A673 (cell line): ENCODE measurements at regions not wholly inside any gene's neighbourhood (a gene's known extent, or its start where the extent isn't known, plus 50 kb on each side); places are given as distances from the start of the nearest gene placed in this dataset.

ENCODE experiments used
- BruUV-seq: library from RNA; stranded (reverse); fragments of 400-500 nt; replicated peaks from 2 replicates; lab custom pipeline; 2021; lab: Mats Ljungman, UMichigan
- CTCF ChIA-PET: fragments of 300-600 bp; sonication (Branson Sonifier 250); formaldehyde crosslinking; loops from one replicate; lab custom pipeline; 2022; ENCODE audit warnings: antibody characterized with exemption; lab: Charles Lee
- POLR2A ChIA-PET: fragments of 300-600 bp; sonication (Branson Sonifier 250); formaldehyde crosslinking; loops from one replicate; lab custom pipeline; 2022; ENCODE audit warnings: antibody characterized with exemption; ENCODE audit not compliant: low non-redundant PET; lab: Charles Lee
- DNase-seq: peaks from one replicate; pipeline ENCODE4 v3.0.0-alpha.2; 2015; ENCODE audit warnings: low spot score
- H3K27ac ChIP-seq: fragments of 200-600 bp; sonication (generic); 2 replicates; pipeline ENCODE4 v1.5.1; 2016; ENCODE audit warnings: mixed run types, low read depth, mild to moderate bottlenecking, mixed read lengths, antibody characterized with exemption, low read length; ENCODE audit not compliant: poor library complexity, severe bottlenecking
- H3K27me3 ChIP-seq: fragments of 200-600 bp; sonication (generic); replicated peaks from 2 replicates; pipeline ENCODE4 v1.6.1; 2017; ENCODE audit warnings: mixed run types, low read depth, mild to moderate bottlenecking, mixed read lengths, antibody characterized with exemption, low read length; ENCODE audit not compliant: insufficient read depth, poor library complexity
- H3K36me3 ChIP-seq: fragments of 200-600 bp; sonication (generic); 2 replicates; pipeline ENCODE4 v1.6.1; 2016; ENCODE audit warnings: mixed run types, mild to moderate bottlenecking, mixed read lengths, antibody characterized with exemption, low read length; ENCODE audit not compliant: insufficient read depth, poor library complexity, severe bottlenecking
- H3K4me1 ChIP-seq: fragments of 200-600 bp; sonication (generic); 2 replicates; pipeline ENCODE4 v1.6.1; 2017; ENCODE audit warnings: mixed run types, mild to moderate bottlenecking, mixed read lengths, antibody characterized with exemption, low read length; ENCODE audit not compliant: insufficient read depth, poor library complexity, severe bottlenecking
- H3K4me3 ChIP-seq: fragments of 200-600 bp; sonication (generic); 2 replicates; pipeline ENCODE4 v1.5.1; 2016; ENCODE audit warnings: low read depth, mixed run types, mild to moderate bottlenecking, mixed read lengths, low read length; ENCODE audit not compliant: poor library complexity, severe bottlenecking
- H3K9me3 ChIP-seq: fragments of 200-600 bp; sonication (generic); 2 replicates; pipeline ENCODE4 v1.6.1; 2016; ENCODE audit warnings: mixed run types, low read depth, mild to moderate bottlenecking, mixed read lengths, antibody characterized with exemption, low read length; ENCODE audit not compliant: poor library complexity, severe bottlenecking
- EZH2 ChIP-seq: fragments of 200-600 bp; sonication (generic); IDR thresholded peaks from 2 replicates; pipeline ENCODE4 v1.6.1; 2017; ENCODE audit warnings: borderline replicate concordance, low read depth, mild to moderate bottlenecking, mixed read lengths, antibody characterized with exemption, low read length; ENCODE audit not compliant: poor library complexity, severe bottlenecking
- intact Hi-C: fragments of 100-400 bp; cut with micrococcal nuclease; formaldehyde crosslinking; loops from one replicate; pipeline ENCODE4 v1.10.0; 2022; ENCODE audit not compliant: unreplicated experiment
- TF ChIP-seq, protein P1 (sequence below): fragments of 300-800, 200-600 bp; sonication (generic); conservative IDR thresholded peaks from 2 replicates; pipeline ENCODE4 v1.5.1; 2017; ENCODE audit warnings: low read depth, mild to moderate bottlenecking, antibody characterized with exemption, low read length, moderate library complexity, mixed read lengths

DNA sequence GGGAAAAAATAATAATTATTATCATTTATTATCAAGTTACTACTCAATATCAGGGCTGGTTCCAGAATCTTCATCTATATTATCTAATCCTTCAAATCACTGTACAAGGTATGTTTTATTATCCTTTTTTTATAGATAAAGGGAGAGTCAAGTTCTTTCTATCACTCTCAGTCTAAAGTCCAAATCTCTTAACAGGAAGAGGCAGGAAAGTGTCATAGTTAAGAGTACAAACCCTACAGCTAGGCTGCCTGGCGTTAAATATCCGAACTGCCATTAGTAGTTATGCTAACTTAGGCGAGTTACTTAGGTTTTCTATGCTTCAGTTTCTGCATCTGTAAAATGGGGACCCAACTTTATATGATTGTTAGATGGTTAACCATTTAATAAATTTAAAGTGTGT is 99.4 kb upstream of the CCDC91 start:
- CTCF ChIA-PET: no interaction called here
- no peak for TF ChIP-seq EZH2
- TF ChIP-seq, protein P1, sequence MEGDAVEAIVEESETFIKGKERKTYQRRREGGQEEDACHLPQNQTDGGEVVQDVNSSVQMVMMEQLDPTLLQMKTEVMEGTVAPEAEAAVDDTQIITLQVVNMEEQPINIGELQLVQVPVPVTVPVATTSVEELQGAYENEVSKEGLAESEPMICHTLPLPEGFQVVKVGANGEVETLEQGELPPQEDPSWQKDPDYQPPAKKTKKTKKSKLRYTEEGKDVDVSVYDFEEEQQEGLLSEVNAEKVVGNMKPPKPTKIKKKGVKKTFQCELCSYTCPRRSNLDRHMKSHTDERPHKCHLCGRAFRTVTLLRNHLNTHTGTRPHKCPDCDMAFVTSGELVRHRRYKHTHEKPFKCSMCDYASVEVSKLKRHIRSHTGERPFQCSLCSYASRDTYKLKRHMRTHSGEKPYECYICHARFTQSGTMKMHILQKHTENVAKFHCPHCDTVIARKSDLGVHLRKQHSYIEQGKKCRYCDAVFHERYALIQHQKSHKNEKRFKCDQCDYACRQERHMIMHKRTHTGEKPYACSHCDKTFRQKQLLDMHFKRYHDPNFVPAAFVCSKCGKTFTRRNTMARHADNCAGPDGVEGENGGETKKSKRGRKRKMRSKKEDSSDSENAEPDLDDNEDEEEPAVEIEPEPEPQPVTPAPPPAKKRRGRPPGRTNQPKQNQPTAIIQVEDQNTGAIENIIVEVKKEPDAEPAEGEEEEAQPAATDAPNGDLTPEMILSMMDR: no peak
- Histone ChIP-seq H3K27ac (no peak overlapping the region), H3K36me3 (no peaks in the 10 kb centered on the region), H3K4me1 (peaks cover 62% of the 10 kb centered on the region), H3K27me3 (no peaks in the 10 kb centered on the region), H3K9me3 (no peaks in the 10 kb centered on the region), H3K4me3 (no peak overlapping the region)
- DNase-seq: no peak
- intact Hi-C loops: no loop called here
- BruUV-seq: no TSS peak
- POLR2A ChIA-PET: no interaction called here

DNA sequence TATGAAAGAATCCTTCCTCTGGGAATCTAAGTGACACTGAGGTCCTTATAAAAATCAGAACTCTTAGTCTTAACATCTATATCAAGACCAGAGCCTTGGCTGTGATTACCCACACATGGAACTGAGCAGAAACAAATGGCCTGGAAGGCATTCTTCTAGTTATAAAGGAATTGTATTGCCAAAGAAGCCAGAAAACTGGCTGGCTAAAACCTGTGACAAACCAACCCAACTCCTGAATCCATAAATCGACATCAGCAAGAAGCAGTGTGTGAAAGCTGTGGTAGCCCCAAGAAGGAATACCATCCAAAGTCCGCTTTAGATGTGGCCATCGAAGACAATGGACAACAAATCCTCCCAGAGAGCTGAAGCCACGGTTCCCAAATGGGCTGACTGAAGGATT is 97.9 kb upstream of the CCDC91 start:
- ChIA-PET POLR2A (interaction anchor here (0.7 kb wide), 1 partner anchor 100 kb away, joined by 3 read pairs; no protein-coding TSS in a partner anchor), CTCF (no interaction called here)
- peaks cover 59% of the 10 kb centered on the region for H3K4me1 ChIP-seq
- no peaks in the 10 kb centered on the region for H3K9me3 ChIP-seq
- H3K36me3 ChIP-seq: no peaks in the 10 kb centered on the region
- no peaks in the 10 kb centered on the region for H3K27me3 ChIP-seq
- no TSS peak for BruUV-seq
- H3K4me3 ChIP-seq: no peak overlapping the region
- peak overlapping the region; percentile 29 for H3K27ac ChIP-seq
- no peak for DNase-seq
- intact Hi-C loops: no loop called here
- TF ChIP-seq, protein P1: no peak
- no peak for TF ChIP-seq EZH2

DNA sequence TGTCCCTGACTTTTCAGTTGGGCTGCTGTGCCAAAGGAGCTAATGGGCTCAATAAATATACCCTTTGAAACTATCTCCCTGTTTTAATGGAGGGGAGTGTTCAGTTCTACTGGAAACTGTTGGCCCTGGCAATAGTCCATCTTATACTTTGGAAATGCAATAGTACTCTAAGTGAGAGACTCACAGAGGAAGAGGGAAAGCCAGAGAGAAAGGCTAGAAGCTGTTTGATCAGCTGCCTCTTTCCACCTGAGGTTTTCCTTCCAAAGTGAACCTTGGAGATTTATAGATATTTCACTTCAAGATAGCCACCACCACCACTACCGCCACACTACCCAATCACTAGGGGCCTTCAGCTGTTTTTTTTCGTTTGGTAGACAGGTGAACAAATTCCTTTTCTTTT is 93.6 kb upstream of the CCDC91 start:
- no peak for DNase-seq
- Histone ChIP-seq H3K36me3 (no peaks in the 10 kb centered on the region), H3K4me3 (no peak overlapping the region), H3K9me3 (no peaks in the 10 kb centered on the region), H3K27ac (no peak overlapping the region), H3K27me3 (no peaks in the 10 kb centered on the region), H3K4me1 (peaks cover 34% of the 10 kb centered on the region)
- TF ChIP-seq, protein P1: no peak
- TF ChIP-seq EZH2: no peak
- ChIA-PET POLR2A (no interaction called here), CTCF (no interaction called here)
- intact Hi-C loops: no loop called here
- no TSS peak for BruUV-seq
